ENCODE measurements at regions not wholly inside any gene's neighbourhood (a gene's known extent, or its start where the extent isn't known, plus 50 kb on each side); places are given as distances from the start of the nearest gene placed in this dataset.

DNA sequence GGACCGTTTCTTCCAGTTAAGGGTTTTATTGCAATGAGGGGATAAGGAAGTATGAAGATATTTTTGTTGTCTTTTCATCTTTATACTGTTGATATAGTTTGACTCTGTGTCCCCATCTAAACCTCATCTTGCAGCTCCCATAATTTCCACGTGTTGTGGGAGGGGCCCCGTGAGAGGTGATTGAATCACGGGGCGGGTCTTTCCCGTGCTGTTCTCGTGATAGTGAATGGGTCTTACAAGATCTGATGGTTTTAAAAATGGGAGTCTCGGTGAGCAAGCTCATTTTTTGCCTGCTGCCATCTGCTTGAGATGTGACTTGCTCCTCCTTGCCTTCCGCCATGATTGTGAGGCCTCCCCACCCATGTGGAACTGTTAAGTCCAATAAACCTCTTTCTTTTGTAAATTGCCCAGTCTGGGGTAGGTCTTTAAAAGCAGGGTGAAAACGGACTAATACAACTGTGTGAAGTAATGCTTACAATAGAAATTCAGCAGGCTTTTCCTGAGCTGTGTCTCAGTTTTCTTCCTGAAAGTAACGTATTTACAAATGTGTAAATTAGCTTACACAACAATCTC lies 377.3 kb downstream of the SIPA1L2 start:
- no peak for TF ChIP-seq ESRRG (CRISPR knock-in tag; IDR thresholded peaks at IDR 0.05)
- TF ChIP-seq, protein P1, sequence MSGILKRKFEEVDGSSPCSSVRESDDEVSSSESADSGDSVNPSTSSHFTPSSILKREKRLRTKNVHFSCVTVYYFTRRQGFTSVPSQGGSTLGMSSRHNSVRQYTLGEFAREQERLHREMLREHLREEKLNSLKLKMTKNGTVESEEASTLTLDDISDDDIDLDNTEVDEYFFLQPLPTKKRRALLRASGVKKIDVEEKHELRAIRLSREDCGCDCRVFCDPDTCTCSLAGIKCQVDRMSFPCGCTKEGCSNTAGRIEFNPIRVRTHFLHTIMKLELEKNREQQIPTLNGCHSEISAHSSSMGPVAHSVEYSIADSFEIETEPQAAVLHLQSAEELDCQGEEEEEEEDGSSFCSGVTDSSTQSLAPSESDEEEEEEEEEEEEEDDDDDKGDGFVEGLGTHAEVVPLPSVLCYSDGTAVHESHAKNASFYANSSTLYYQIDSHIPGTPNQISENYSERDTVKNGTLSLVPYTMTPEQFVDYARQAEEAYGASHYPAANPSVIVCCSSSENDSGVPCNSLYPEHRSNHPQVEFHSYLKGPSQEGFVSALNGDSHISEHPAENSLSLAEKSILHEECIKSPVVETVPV (CRISPR knock-in tag; IDR thresholded peaks at IDR 0.05): no peak
- no peak for TF ChIP-seq ZNF70 (CRISPR knock-in tag; IDR thresholded peaks at IDR 0.05)
- TF ChIP-seq ARNTL (CRISPR knock-in tag; IDR thresholded peaks at IDR 0.05; ENCODE audit: borderline replicate concordance, low read depth): no peak
- no peak for TF ChIP-seq PPARA (CRISPR knock-in tag; IDR thresholded peaks at IDR 0.05; ENCODE audit: borderline replicate concordance)
- no peak for TF ChIP-seq GLIS3 (CRISPR knock-in tag; IDR thresholded peaks at IDR 0.05)
- no peak for TF ChIP-seq ZFP30 (CRISPR knock-in tag; IDR thresholded peaks at IDR 0.05)
- TF ChIP-seq, protein P2, sequence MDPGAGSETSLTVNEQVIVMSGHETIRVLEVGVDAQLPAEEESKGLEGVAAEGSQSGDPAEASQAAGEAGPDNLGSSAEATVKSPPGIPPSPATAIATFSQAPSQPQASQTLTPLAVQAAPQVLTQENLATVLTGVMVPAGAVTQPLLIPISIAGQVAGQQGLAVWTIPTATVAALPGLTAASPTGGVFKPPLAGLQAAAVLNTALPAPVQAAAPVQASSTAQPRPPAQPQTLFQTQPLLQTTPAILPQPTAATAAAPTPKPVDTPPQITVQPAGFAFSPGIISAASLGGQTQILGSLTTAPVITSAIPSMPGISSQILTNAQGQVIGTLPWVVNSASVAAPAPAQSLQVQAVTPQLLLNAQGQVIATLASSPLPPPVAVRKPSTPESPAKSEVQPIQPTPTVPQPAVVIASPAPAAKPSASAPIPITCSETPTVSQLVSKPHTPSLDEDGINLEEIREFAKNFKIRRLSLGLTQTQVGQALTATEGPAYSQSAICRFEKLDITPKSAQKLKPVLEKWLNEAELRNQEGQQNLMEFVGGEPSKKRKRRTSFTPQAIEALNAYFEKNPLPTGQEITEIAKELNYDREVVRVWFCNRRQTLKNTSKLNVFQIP (CRISPR knock-in tag; IDR thresholded peaks at IDR 0.05; ENCODE audit: borderline replicate concordance, low read depth): no peak
- TF ChIP-seq SNAI2 (CRISPR knock-in tag; IDR thresholded peaks at IDR 0.05): no peak
- no peak for TF ChIP-seq TSHZ2 (CRISPR knock-in tag; IDR thresholded peaks at IDR 0.05)
- no peak for TF ChIP-seq ZNF8 (CRISPR knock-in tag; IDR thresholded peaks at IDR 0.05)
- no peak for TF ChIP-seq TOX (CRISPR knock-in tag; IDR thresholded peaks at IDR 0.05; ENCODE audit: borderline replicate concordance)
- TF ChIP-seq BACH2 (CRISPR knock-in tag; IDR thresholded peaks at IDR 0.05; ENCODE audit: borderline replicate concordance): no peak
- no peak for TF ChIP-seq RARB (CRISPR knock-in tag; IDR thresholded peaks at IDR 0.05)
- ATAC-seq: no peak

DNA sequence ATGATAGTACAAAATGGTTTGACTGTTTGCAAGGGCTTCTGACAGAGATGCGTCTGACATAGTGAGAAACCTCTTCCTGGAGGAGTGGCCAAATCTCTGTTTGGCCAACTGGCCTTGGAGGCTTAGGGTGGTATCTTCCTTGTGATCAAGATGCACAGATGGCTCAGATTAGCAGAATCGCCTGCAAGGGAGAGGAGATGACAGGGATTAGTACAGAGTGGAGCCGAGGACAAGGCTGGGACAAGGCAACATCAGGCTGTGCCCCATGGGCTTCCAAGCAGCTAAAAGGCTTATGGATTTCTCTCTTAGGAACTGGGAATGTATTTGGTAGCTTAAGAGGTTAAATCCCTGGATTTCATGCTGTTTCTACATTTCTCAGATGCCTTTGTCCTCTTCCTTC lies 379.1 kb downstream of the SIPA1L2 start:
- no peak for ATAC-seq
- no peak for TF ChIP-seq CREB5 (CRISPR knock-in tag; IDR thresholded peaks at IDR 0.05; ENCODE audit: low read depth)
- no peak for TF ChIP-seq ISL1 (CRISPR knock-in tag; IDR thresholded peaks at IDR 0.05)
- TF ChIP-seq ESRRG (CRISPR knock-in tag; IDR thresholded peaks at IDR 0.05): no peak
- TF ChIP-seq PPARA (CRISPR knock-in tag; IDR thresholded peaks at IDR 0.05; ENCODE audit: borderline replicate concordance): no peak
- TF ChIP-seq, protein P1 (CRISPR knock-in tag; IDR thresholded peaks at IDR 0.05): no peak
- TF ChIP-seq OSR1 (CRISPR knock-in tag; IDR thresholded peaks at IDR 0.05): no peak
- TF ChIP-seq ZNF565 (CRISPR knock-in tag; conservative IDR thresholded peaks at IDR 0.05; ENCODE audit: low read depth): no peak
- no peak for TF ChIP-seq GLIS3 (CRISPR knock-in tag; IDR thresholded peaks at IDR 0.05)
- TF ChIP-seq ZNF8 (CRISPR knock-in tag; IDR thresholded peaks at IDR 0.05): no peak
- TF ChIP-seq SNAI2 (CRISPR knock-in tag; IDR thresholded peaks at IDR 0.05): no peak
- no peak for TF ChIP-seq TCF4 (CRISPR knock-in tag; IDR thresholded peaks at IDR 0.05; ENCODE audit: borderline replicate concordance)
- no peak for TF ChIP-seq BACH2 (CRISPR knock-in tag; IDR thresholded peaks at IDR 0.05; ENCODE audit: borderline replicate concordance)
- TF ChIP-seq ZNF70 (CRISPR knock-in tag; IDR thresholded peaks at IDR 0.05): no peak
- no peak for TF ChIP-seq TSHZ2 (CRISPR knock-in tag; IDR thresholded peaks at IDR 0.05)
- no peak for TF ChIP-seq TOX (CRISPR knock-in tag; IDR thresholded peaks at IDR 0.05; ENCODE audit: borderline replicate concordance)
- TF ChIP-seq ZFP30 (CRISPR knock-in tag; IDR thresholded peaks at IDR 0.05): no peak
- no peak for TF ChIP-seq CSDC2 (CRISPR knock-in tag; IDR thresholded peaks at IDR 0.05)
- TF ChIP-seq ARNTL (CRISPR knock-in tag; IDR thresholded peaks at IDR 0.05; ENCODE audit: borderline replicate concordance, low read depth): no peak
- TF ChIP-seq, protein P2 (CRISPR knock-in tag; IDR thresholded peaks at IDR 0.05; ENCODE audit: borderline replicate concordance, low read depth): no peak
